Stimulated activated CD4-positive, alpha-beta T cell treated with anti-CD3 and anti-CD28 coated beads, TNF-alpha, amount 100 ng/mL, for 24 hours (primary cell): ENCODE measurements at regions not wholly inside any gene's neighbourhood (a gene's known extent, or its start where the extent isn't known, plus 50 kb on each side); places are given as distances from the start of the nearest gene placed in this dataset.
A peak's percentile ranks its signal among the peaks of the same experiment; 100 is the strongest.

Experiments used
- DNase-seq, 3 experiments: peaks; one replicate each; pipeline ENCODE4 v3.0.0-alpha.2; 2020; ENCODE audit warnings: low read depth in 3 of 3

DNA sequence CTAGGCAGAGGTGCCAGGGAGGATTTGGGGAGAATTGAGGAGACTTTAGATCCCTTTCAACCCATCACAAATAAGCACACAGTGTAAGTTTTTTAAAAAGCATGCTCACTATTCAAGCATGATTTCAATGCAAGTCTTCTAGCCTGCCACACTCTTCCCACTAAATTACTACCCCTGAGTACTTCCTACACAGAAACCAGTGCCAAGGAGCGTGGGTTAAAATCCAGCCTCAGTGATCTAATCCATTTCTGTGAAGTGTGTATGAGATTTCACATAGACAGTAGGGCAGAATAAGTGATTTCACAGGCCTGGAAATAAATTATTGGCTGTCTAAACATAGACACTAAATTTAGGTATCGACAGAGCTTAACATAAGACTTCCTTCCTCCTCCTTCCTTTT is 142.9 kb upstream of the ATP1B1 start:
- DNase-seq = no peak

DNA sequence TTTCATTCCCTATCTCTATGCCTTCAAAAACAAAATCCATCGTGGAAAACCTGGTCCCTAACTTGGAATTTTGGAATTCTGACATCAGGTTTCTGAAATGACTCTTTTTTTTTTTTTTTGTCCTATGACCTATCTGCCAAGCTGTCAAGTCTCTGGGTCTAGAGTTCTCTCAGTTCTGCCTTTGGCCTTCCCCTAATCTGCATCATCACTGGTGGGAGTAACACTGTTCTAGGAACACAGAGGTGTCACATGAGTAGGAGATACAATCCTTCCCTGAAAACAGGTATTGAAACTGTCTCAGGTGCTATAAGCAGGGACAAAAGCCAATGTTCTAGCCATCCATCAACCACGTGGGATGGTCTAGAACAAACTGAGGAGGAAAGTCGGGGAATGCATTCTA is 142.0 kb upstream of the ATP1B1 start:
- DNase-seq = no peak

DNA sequence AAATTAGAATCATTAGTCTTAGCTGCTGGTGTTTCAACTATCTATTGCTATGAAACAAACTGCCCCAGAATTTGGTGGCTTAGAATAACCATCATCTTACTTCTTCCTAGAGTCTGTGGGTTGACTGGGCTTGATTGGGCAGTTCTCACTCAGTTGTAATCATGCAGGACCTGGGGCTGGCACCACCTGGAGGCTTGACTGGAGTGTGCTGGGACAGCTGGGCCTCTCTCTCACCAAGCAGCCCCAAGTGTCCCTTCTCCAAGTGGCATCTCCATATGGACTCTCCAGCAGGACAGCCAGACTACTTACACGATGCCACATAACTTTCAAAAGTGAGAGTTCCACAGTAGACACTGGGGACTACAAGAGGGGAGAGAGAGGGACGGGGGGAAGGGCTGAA is 140.3 kb upstream of the ATP1B1 start:
- DNase-seq = no peak

DNA sequence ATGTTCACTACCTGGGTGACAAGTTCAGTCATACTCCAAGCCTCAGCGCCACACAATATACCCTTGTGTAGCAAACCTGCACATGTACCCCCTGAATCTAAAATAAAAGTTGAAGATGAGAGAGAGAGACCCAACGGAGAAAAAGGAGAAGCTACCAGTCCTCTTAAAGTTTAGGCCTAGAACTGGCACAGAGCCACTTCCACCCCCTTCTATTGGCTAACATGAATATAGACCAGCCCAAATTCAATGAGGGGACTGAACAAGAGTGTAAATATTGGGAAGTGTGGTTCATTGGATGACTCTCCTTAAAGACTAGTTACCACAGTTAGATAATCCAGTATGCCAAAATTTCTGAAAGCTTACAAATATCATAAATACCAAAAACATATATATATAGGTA is 139.9 kb upstream of the ATP1B1 start:
- DNase-seq = no peak

DNA sequence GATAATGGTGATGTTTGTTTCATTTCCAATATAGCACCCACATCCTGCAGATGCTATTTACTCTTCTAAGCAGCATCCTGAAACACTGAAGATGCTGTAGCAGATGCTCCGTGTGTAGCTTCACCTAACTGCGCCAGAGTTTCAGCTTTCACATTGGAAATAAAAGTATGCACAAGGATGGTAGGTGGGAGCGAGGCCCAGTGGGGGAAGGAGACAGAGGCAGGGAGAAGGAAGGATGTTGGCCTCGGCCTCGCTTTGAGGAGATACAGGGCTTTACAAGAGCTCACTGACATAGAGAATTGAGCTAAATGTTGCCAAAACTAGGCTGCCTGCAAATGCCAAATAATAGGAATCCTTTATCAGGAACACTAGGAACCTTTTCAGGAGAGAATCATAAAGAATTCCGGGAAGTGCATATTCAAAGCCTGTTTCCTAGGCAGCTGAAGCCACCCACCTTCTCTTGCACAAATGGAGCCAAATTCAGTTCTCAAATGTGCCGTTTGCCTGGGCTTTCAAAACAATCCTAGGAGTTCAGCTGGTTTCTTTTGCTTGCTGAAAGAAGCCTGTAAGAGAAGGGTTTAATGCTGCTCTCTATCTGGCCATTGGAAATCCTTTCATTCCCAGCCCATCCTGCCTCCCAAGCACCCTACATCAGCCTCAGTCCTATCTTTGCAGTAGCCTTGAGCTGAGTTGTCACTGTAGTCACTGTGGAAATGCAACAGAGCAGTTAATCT is 135.4 kb upstream of the ATP1B1 start:
- DNase-seq = no peak

DNA sequence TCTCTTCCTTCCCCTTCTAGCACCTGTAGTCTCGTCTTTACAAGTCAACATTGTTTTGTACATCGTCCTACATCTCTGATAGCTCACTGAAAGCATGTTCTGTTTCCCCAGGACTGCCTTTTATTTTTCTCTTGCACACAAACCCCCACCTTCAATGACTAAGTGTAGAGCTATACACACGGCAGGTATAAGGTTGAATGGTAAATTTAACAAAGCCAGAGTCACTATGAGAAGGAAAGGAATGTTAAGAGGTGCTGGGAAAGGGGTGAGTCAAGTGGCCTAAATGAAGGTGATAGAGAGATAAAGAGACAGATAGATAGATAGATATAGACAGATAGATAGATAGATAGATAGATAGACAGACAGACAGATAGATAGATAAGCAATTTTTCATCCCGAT is 134.3 kb upstream of the ATP1B1 start:
- DNase-seq = no peak

DNA sequence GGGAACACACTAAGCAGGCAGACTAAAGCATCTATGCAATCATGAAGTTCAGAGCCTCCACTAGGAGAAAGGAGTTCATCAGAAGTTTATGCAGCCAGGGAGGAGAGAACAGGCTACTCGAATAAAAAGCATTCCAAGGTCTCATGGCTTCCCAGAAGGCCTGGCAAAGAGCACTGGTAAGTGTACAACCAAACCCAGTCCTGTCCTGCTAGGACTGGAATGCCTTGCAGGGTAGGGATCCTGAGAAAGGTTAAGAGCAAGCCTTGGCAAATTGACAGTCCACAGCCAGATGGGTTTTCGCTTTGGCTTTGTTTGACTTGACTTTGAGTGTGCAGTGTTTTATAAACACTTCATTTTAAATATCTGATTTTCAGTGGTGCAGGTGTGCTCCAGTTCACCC is 133.6 kb upstream of the ATP1B1 start:
- DNase-seq = no peak

DNA sequence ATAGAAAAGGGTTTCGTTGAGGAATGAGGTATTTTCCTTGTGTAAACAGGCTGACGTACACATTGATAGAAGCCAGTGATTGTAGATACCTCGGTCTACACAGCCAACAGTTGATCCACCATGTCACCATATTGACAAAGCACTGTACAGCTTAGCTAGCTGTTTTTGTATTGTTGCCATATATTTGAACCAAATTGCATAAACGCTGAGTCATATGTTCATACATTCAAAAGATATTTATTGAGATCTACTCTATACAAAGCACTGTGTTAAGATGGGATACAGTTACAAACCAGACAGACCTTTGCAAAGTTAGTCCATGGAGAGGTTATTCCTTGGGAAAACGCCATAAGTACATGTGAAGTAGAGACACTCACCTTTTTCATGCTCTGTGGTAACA is 132.4 kb upstream of the ATP1B1 start:
- DNase-seq = no peak

DNA sequence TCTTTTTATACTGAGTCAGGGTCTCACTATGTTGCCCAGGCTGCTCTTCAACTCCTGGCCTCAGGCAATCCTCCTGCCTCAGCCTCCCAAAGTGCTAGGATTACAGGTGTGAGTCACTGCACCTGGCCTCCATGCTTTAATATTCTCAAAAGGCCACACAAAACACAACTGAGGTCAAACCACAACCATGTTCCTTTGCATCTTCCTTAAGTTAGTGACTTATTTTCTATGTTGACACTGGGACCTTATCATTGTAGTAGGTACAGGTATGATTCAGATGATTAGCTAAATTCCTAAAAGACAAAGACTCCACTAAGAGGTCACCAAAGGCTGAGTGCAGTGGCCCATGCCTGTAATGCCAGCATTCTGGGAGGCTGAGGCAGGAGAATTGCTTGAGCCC is 131.9 kb upstream of the ATP1B1 start:
- DNase-seq = no peak

DNA sequence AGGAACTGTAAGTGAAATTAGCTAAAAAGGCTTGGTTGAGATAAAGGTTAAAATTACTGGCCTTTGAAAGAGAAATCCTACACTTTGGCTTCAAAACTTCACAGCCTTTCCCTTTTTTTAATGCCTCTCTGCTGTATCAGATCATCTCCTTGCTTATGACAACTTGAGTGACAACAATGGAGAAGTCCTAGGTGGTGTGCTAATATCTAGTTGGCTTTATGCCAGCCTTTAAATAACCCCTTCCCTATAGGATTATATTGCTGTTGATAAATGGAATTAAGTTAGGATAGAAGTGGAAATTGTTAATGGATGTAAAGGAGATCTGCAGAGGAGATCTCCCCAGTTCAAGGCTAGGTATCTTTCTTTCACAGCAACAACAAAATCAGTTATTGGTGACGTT is 130.2 kb upstream of the ATP1B1 start:
- no peak for DNase-seq

DNA sequence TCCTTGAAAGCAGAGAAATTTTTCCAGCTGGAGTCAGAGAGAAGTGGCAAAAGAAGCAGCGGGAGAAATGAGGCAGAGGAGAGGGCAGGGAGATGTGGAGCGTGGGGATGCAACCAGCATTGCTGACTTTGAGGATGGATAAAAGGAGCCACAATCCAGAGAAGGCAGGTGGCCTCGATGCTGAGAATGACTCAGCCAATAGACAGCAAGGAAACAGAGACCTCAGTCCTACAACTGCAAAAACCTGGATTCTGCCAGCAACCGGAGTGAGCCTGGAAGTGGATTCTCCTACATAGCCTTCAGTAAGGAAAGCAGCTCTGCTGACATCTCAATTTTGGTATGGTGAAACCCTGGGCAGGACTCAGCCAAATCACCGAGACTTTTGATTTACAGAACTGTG is 128.9 kb upstream of the ATP1B1 start:
- no peak for DNase-seq

DNA sequence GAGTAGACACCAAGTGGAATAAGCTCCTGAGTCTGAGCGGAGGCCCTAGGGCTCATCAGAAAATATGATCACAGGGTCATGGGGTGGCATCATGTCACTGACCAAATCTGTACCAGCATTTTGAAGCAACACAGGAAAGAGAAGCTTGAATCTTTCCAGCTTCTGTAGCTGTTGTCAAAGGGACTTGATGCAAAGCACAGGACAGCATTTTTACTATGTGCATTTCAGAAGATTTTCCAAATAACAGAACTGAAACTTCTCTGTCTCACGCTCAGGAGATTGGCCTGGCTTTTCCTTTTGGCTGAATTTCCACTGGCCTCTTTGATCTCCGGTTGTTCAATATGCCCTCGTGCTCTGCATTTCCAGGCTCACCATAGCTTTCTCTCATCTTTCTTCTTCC is 127.2 kb upstream of the ATP1B1 start:
- DNase-seq = no peak

DNA sequence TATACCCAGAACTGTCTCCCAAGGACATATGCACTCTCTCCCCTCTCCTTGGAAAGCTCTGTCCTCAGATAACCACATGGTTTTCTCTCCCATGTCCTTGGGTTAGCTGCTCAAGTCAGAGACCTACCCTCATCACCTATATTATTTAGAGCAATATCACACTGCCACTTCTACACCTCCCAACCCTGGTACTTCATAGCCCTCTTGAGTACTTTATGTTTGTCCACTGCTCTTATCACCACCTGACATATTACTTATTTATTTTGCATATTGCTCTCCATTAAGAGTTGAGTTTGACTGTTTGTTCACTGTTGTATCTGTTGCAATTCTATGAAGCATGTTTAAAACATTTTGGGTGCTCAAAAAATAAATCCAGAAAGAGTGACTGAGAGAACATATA is 126.3 kb upstream of the ATP1B1 start:
- DNase-seq = no peak

DNA sequence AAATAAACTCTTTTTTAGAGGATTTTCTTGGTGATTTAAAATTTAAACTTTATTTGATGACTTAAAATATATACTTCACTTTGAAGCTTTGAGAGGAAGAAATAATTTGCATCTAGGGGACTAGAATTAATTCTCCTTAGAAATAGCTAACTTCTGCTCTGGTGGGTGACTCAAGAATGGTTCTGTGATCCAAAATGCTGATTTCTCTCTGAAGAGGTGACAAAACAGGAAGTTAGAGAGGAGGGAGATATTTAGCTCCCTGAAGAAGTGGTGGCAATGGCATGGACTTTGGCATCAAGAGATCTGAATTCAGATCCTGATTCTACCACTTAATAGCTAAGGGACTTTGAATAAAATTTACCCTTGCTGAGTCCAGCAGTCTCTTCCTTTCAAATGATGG is 125.8 kb upstream of the ATP1B1 start:
- no peak for DNase-seq

DNA sequence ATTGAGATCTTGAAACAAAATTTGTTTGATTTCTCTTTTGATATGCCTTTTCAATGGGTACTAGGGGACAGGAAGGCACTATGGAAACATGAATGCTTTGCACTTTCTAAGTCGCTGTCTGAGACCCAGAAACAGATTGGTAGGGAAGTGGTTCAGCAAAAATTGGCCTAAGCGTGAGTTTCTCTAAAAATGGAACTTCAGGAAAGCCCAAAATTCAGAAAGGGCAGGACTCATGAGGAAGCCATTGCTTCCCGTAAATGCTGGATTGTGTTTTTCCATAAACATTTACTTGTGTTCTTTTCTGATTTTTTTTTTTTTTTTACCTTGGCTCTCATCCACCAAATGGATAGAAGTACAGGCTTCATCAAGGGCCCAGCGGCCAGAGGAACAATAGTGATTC is 123.7 kb upstream of the ATP1B1 start:
- DNase-seq = no peak

DNA sequence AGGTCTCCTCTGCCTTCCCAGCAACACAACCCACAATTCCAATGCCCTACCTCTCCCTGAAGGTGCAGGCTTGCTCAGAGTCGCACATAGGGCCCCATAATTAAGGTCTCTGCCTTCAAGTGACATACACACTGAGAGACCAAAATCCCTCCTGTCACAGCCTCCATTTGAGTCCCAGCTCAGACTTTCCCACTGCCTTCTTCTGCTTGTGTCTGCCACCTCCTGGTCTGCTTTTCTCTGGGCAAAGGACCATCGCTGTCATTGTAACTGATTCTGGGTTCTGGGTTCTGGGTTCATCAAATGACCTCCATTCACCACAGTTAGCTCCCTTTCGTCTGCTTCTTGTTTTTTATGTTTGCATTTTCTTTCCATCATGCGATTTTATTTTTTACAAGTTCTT is 119.2 kb upstream of the ATP1B1 start:
- no peak for DNase-seq

DNA sequence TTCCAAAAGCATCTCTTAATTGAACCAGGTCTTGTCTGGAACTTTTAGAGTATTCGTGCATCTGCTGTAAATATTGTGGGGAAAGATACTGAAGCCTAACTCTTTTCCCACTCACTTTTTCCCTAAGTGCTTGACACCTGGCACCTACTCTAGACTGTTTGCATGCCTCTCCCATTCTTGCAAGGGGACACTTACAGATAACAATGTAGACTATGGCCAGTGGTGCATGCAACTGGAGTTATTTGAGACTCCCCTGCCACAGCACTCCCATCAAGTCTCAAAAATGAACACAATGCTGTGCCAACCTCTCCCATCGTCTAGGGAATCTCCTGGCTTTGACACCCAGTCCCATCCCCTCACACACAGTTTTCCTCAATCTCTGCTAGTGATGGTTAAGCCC is 118.6 kb upstream of the ATP1B1 start:
- DNase-seq = no peak

DNA sequence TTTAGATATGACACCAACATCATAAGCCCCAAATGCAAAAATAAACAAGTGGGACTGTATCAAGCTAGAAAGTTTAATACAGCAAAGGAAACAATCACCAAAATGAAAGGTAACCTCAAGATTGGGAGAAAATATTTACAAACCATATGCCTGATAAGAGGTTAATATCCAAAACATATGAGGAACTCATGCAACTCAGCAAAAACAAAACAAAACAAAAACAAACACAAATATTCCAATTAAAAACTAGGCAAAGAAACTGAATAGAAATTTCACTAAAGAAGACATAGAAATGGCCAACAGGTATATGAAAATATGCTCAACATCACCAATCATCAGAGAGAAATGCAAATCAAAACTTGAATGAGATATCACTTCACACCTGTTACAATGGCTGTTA is 116.5 kb upstream of the ATP1B1 start:
- DNase-seq = no peak

DNA sequence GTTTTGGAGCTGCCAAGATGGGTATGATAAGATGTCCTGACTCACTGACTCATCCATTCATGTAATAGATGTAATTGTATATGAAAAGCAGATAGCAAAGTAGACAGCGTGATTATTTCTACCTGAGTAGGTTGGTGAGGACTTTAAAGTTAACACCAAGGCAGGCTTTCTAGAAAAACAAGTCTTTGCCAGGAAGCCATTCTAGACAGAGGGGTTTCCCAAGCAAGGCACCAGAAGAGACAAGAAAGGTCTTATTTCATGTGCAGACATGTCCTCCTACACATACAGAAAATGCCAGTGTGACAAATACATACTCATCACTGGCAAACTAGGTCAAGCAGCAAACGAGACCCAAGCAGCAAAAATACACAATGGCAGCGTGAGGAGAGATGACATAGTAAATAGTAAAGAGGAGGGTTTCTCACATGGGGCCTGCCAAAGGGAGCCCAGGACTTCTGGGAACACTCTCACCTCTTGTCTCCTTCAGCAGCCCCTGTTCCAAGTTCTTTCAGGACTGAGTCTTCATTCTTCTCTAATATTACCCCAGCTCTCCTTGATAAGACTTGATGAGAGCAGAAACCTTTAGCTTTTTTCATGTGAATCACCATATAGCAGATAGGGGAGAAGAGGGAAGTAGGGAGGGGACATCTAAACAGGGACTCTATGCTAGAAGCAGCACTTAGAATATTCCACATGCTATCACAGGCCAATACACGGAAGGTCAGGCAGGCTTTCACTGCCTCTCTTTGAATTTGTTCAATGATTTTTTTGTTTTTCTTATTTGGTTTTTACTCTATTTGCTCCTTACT is 114.6 kb upstream of the ATP1B1 start:
- DNase-seq = peak in 1 of 3 experiments; percentile 11

DNA sequence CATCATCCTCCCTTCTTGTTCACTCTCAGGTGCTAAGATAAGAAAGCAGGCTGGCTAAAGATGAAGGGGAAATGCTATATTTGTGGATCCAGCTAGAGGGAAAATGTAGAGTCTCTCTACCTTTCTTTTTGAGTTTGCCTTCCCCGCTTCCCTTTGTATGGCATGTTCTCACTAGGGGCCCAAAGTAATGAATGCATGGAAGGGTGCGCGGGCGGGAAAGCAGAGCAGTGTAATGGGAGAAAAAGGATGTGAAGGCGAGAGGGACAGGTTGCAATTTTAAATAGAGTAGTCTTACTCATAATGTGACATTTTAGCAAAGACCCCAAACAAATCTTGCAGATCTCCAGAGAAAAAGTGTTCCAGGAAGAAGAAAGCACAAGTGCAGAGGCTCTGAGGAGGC is 105.1 kb upstream of the ATP1B1 start:
- DNase-seq = no peak

DNA sequence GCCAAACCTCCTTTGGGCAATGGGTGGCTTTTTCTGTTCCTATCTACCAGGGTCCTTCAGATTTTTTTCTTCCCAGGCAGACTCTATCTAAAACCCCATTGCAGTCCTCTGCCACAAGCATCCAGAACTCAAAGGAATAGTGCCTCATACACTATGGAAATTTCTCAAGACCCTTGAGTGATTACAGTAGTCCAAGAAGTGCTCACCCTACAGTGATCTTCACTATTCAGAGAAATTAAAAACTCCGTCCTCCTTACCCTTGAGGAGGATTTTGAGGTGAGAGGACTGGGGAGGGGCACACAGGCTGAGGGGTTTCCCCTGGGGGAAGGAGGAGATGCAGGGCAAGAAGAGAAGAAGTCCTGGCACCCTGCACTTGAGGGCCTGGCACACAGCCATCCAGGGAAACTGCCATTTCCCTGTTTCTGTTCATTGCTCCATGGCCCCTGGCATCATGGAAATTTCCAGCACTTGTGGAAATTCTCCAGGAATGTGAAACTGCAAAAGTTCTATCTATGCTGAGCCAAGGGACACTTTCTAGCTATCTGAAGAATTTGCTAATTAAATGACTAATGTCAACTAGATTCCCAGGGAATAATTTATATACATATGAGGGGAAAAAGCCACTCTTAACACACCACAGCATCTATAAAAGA is 102.5 kb upstream of the ATP1B1 start:
- no peak for DNase-seq

DNA sequence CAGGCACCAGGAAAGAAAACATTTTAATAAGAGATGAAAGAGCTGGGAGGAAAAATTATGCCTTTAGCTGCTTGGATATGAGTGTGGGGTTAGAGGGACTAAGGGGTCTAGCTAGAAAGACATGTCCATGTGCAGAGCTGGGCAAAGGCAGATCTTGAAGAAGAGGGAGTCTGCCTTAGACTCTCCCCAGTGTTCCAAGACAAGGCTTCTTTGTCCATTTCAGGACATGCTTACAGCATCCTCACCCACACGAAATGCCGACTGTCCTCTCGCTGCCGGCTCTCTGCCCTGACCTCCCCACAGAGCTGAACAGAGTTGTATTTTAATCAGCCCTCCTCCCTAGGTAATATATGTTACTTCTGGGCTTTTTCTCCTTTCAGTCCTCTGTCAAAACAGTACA is 100.7 kb upstream of the ATP1B1 start:
- no peak for DNase-seq

DNA sequence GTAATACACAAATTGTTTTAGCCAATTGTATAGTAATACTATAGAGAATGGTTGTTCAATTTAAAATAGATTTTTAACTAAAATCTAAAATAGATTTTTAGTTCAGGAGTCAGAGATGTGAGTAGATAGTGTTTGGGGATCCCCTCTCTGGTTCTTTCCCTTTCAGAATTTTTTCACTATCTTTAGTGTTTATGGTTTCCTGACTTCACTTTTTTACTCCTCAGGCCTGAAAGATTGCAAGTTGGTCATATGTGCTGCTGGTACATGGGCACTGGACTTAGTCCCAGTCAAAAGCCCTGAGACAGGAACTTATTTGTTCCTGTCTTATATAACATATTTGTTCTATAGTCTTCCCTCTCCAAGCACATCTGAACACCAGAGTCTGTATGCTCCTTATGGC is 96.8 kb upstream of the ATP1B1 start:
- no peak for DNase-seq
